GM21515 (cell line): ENCODE measurements at regions not wholly inside any gene's neighbourhood (a gene's known extent, or its start where the extent isn't known, plus 50 kb on each side); places are given as distances from the start of the nearest gene placed in this dataset.

Source experiments
- ATAC-seq: cut with Tn5 transposase; IDR thresholded peaks from one replicate; pipeline ENCODE4 v1.9.1; 2021; ENCODE audit not compliant: unreplicated experiment

DNA sequence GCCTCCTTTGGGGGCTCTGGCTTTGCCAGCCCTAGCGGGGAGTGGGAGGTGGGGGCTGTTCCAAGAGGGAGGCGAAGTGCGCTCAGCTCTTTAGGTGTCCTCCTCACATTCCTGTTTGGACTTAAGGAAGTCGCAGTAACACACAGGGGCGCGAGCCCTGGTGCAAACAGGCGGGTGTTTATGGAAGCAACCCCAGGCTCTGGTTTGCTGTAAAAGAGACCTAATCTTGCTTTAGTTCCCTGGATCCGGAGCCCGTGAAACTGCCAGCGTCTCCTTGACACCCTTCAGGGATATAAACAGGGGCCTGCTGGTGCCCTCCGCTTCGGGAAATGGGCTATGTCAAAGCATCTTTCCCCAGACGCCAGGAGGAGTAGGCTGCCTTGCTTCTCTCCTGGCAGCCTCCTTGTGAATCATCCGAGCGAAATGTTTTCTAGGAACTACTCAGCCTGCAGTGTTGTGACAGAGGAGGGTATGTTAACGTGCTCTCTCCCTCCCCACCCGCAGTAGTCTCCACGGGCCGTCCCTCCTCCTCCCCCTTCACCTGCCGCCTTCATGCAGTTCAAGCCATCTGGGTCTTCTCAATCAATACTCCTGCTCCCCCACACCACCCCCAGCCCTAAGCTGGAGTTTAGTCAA is 168.0 kb upstream of the LRFN2 start:
- no peak for ATAC-seq

DNA sequence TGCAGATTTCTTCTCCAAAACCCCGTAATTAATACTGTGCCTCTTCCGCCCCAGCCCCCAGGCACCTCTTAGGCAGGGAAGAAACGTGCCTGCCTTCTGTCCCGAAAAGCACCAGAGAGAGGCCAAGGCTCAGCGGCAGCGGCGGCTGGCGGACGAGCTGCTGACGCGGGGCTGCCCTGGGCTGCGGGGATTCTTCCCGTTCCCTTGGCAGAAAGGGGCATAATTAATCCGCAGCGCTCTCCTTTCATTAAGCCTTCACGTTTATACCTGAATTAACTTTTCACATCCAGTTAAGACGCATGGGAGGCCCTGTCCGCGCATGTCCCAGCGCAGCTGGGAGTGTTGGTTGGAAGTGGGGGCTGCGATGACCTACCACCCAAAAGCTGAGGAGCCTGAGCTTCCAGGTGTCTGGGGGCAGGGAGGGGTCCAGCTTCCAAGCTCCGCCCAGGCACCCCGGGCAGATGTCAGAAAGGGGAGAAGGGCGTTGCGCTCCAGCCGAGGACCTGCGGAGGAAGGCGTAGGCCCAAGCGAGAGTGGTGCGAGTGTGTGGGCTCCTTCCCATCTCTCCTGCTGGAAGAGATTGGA is 167.4 kb upstream of the LRFN2 start:
- ATAC-seq = no peak

DNA sequence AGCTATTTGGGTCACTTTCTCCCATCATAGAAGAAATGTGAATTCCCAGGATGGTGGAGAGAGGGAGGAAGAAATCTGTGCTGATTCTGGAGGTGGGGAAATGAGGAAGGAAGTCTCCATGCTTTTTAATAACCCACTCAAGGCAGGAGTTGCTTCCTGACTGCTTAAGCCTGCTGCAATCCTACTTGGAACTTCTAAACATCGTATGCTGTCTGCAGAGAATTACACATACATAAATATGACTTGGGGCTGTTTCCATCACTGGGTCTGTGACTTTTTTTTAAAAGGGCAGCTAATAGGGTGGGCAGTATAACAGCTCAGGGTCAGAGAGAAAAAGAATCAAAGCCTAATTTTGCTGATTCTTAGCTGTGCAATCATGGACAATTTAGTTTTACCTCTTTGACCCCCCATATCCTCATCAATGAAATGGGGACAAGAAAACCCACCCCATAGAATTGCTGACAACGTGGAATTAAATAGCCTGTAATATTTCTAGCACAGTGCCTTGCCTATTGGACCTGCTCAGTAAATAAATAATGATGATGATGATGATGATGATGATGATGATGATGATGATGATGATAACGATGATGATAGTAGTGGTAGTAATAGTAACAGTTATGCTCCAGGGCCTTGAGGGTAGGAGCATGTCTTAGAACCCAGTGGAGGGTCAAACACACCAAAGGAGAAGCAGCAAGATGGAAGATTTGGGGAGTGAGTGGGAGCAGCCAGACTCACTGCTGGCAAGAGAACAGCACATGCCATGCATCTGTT is 166.7 kb upstream of the LRFN2 start:
- ATAC-seq = no peak

DNA sequence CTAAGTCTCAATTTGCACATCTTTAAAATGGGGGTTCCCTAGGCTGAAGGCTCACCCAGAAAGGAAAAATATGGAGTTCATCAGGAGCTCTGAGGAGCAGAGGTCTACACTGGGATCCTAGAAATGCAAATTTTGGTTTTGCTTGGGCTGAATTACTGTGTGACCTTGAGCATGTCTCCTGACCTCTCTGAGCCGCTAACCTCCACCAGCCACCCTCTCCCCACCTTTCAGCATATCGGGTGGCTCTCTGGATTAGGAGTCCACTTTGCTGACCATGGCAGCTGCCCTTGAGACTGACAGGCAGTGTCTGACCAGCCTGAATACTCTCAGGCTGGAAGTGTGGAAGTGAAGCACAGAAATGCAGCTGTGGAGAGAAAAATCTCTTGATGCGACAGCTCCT is 165.9 kb upstream of the LRFN2 start:
- ATAC-seq = no peak

DNA sequence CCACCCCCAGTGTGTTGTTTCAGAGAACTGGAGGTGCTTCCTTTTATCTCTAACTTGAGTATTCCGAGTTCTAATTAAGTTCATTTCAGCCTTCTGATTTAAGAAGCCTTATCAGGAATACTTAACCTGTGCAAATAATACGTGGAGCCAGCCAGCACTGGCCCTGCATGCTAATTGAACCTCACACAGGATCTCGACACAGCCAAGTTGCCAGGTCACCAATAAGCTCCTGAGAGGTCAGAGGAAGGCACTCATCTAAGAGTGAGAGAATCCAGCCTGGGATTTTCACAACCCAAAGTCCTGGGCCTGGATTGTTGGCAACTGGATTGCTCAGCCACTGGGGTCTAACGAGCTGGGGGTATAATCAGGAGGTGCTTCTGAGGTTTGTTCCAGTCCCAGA is 157.7 kb upstream of the LRFN2 start:
- ATAC-seq = no peak

DNA sequence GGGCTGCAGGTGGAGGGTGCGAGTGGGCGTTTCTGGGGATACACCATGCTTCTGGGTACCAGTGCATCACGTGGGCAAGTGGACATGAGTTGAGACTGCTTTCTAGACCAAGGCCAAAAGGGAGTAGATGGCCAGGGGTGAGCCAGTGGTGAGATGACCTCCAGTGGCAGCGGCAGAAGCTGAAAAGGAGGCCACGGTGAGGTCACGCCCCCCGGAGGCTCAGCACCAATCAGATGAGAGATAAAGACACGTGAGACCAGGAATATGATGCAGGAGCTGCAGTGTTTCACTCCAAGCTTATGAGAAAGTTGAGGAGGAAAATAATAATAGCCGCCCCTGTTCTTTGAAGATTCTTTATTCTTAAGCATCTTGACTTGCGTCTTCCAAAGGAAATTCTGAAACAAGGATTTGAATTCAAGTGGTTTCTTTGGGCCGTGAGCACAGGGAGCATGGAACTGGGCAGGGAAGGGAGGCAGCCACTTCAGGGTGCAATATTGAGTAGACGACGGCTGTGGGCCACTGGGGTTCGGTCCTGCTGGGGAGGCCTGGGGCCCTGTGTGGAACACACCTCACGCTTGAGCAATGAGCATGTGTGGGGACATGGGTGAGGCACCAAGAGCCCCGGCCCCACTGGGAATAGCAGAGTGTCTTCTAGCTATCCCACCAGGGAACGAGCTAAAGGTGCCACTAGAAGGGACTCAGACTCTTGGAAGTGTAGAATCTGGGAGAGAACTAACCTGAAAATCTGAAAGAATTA is 156.7 kb upstream of the LRFN2 start:
- ATAC-seq = no peak

DNA sequence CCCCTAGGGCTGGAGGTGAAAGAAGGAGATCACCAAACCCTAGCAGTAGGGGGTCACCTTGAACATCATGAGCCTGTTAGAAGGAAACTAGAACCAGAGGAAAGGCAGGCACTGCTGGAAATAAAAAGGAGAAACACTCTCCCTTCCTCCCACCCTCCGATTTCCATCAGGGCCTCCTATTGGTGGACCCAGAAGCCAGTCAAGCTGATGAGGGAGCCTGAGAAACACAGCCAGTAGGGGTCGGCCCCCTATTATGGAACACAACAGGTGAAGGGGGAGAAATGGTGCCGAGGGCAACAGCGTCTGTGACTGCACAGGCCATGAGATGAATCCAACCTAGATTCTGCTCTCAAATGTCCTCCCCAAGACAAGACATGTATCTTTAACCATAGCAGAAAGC is 156.1 kb upstream of the LRFN2 start:
- no peak for ATAC-seq

DNA sequence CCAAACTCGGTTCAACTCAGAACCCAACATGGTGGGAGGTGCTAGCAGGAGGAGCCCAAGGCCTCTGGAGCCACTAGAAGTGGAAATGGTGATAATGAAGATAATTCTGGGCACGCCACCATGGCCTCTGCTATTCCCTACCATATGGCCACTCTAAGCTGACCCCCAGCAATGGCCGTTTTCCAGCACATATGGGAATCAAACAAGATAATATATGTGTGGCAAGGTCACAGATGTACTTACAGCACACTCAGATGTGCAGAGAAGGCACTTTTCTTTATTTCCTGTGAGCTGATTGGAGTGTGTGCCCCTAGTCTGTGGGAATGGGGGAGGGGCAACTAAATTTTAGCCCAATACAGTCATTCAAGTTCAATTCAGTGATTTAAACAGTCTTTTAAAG is 153.4 kb upstream of the LRFN2 start:
- ATAC-seq = no peak

DNA sequence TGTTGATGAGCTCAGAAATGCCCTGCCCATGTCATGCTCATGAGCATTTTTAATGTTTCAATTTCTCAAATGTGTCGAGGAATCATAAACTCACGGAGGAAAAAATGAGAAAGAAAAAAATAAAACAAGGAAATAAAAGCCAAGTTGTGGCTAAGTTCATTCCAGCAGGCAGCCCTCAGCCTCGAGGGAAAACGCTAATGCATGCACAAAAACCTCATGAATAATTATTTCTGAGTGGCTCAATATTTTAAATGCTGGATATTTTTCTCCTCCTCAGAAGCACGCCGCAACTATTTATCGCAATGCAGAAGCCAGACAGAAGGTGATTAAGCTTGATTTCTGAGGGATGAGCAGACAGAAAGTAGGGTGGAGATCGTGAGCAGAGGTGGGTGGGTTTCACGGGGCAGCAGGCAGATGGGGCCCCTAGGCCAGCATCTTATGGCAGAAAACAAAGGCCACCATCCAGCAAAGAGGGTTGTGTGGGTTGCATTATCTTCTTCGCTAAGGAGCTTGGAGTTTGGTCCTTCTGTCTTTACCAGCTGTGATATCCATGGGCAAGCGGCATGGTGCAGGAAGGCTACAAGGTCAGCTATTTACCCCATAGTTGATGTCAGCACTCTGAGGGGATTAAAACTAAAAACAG is 151.5 kb upstream of the LRFN2 start:
- no peak for ATAC-seq

DNA sequence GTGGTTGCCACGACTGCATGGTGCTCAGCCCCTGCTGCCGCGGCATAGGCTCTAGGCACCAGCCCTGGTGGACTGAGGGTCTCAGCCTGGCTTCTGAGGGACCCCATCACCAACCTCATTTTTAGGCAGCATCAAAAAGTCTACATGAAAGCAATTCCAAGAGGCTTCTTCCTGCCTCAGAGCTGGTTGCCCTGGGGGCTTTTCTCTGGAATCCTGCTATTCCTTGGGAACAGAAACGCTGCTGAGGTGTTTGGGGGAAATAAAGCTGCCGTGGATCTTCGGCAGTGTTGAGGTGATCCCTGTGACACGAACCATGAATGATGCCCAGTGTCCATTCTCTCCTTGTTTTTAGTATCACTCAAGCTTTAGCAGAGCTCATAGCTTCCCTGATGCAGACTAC is 148.4 kb upstream of the LRFN2 start:
- ATAC-seq = no peak

DNA sequence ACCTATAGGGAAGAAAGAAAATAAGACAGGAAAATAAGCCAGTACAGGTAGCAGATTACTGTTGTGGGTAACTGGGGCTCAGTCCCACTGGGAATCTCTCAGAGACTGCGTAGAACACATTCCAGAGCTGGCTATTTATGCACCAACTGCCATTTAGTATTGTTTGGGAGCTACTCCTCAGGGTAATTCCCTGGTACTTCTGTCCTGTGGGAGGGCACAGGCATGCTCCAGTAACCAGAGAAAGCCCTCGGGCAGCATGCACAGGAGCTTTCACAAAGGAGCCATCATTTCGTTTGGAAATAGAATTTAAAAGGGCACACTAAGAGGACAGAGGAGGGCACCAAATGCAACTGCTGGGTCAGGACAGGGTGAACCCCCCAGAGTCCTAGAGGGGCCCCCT is 148.0 kb upstream of the LRFN2 start:
- ATAC-seq = no peak

DNA sequence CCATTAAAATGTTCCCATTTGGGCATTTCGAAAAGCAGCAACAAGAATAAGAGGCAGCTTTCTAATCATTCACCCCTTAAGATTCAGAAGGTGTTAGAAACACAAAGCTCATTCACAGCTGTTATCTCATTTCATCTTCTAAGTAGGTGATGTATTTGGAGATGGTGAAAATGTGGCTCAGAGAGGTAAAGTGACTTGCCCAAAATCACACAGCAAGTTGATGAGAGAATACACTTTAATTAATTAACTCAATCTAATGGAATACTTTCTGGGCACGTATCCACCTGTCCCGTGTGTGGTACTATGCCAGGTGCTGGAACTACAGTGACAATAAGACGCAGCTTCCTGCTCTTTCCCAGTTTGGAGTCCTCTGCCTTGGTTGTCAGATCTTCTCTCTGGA is 147.4 kb upstream of the LRFN2 start:
- ATAC-seq = no peak

DNA sequence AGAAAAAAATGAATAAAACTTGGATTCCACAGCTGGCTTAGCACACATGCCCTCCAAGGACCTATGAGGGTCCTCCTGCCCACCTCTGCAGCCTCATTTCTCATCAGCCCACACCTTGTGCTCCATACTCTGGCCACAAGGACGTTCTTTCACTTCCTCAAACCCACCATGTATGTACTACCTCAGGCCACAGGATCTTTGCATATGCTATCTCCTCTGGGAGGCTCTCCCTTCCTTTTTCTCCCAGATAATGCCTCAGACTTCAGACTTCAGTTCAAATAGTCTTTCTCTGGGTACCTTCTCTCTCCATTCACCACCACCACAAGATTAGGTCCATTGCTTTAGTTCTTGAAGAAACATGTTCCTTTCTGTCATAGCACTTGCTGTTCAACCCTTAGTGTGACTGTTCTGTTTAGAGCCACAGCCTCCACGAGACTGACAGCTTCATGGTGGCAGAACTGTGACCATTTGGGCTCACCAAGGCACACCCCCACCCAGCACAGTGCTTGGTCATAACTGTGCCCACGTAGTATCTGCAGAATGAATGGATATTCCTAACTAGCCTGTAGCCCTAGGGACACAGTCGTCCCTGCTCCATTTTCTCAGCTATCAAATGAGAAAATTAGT is 146.7 kb upstream of the LRFN2 start:
- ATAC-seq = no peak

DNA sequence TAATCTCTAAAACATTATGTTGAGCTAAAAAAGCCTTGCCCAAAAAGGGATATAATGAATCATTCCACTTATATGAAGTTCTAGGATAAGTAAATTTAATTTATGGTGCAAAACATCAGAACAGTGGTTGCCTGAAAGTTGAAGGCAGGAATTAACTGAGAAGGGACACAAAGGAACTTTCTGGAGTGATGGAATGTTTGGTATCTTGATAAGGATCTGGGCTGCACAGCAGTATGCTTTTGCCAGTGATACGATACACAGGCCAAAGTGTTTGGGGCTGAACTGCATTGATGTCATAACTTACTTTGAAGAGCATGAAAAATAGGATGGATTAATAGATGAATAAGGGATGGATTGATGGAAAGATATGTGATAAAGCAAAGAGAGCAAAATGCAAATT is 146.1 kb upstream of the LRFN2 start:
- ATAC-seq = no peak

DNA sequence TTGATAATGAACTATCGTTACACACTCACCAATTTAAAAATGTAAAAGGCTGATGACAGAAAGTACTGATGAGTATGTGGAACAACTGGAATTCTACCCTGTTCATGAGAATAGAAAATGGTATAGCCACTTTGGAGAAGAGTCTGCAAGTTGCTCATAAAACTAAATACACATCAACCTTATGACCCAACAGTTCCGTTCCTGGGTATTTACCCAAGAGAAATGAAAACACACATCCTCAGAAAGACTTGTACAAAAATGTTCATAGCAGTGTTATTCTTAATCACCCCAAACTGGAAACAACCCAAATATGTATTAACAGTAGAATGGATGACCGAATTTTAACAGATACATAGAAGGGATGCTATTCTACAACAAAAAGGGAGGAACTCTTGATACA is 145.7 kb upstream of the LRFN2 start:
- no peak for ATAC-seq

DNA sequence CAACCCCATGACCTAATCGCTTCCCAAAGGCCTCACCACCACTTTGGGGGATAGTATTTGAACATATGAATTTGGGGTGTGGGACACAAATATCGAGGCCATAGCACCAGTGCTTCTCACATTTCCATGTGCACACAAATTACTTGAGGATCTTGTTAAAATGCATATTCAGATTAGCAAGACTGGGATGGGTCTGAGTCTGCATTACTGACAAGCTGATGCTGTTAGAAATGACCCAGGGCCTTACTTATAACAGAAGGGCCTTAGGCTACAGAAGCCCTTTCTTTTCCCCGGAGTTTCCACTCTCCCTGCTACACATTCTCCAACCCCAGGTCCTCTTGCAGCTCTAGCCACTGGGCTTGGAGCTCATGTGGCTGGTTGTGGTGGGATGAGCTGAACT is 141.5 kb upstream of the LRFN2 start:
- no peak for ATAC-seq

DNA sequence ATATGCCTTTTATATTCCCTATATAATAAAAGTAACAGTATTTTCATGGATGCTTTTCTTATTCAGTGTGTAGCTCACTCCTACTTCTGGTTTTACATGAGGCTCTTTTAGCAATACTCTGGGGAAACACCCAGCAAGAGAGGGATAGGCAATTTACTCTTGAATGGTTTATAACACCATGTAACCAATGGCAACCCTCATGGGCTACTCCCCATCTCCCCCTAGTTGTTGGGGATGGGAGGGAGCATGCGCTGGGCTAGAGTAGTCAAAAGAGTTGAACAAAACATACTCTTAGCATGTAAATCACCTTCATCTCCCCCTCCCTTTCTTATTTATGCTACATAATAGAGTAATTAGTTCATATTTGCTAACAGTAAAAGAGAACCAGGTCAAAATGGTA is 140.1 kb upstream of the LRFN2 start:
- ATAC-seq = no peak

DNA sequence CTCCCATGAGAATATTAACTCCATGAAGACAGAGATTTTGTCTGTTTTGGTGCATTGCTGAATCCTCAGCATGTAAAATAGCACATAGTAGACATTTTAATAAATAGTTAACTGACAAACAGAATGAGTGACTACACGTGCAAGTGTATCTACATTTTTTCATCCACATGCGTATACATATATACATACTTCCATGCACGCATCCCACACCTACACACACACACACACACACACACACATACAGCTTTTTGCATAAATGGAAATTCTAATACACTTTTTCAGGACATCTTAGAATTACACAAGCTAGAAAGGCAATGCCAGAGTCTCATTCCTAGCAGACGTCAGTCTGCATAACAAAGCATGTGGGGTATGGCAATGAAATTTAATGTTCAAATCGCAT is 139.7 kb upstream of the LRFN2 start:
- ATAC-seq = no peak

DNA sequence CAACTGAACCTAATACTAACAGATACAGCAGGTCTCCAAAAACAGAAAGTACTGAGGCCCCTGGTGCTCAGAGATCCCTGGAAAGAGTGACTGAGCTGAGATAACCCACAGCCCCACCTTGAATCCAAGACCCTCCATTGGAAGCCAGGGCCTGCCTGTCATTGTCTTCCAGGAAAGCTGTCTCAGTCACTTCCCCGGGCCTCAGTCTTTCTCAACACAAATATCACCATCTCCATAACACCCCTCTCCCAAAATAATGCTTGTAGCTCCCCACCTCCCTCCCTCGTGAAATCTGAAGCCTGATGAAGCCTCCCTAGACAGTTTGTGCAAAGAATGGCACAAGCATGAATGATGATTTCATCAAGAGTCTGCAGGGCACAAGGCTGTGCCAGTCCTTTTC is 138.2 kb upstream of the LRFN2 start:
- ATAC-seq = no peak

DNA sequence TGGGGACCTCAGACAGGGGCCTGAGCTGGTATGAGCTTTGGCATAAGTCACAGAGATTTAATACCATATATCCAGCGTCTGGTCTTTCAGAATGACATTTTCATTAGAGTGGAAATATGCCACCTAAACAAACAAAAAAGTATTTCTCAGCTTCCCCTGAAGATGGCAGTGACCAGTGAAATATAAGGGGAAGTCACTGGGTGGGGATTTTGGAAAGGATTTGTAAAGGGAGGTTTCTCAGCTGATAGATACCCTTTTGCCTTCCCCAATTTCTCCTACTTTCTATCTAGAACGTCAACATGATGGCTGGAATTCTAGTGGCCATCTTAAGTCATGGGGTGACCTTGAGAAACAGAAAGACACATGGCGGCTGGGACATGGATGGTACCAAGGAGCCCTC is 137.7 kb upstream of the LRFN2 start:
- ATAC-seq = no peak

DNA sequence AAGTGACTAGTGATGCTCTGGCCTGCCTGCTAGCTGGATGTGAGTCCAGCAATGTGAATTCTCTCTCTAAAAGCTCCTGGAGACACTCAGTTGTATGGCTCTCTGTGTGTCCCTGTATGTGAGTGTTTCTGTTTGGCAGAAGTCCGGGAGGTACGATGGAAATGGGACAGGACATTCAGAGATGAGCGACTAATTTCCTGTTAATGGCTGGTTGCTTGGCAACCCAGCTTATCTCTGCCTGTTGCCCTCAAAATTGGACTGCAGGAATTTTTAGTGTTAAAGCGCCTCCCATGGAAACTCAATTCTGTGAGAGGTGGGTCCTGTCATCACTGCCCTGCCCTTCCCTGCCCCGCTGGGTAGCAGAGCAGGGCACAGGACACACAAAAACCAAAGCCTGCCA is 136.8 kb upstream of the LRFN2 start:
- ATAC-seq = no peak
